HL-60 (cell line): ENCODE measurements at regions not wholly inside any gene's neighbourhood (a gene's known extent, or its start where the extent isn't known, plus 50 kb on each side); places are given as distances from the start of the nearest gene placed in this dataset.

Experiments used
- CTCF ChIP-seq: IDR thresholded peaks from one replicate; pipeline ENCODE4 v1.5.1; 2011; ENCODE audit warnings: low read length, control low read depth, inconsistent platforms; ENCODE audit not compliant: insufficient read depth
- REST ChIP-seq: IDR thresholded peaks from 2 replicates; pipeline ENCODE4 v1.6.1; 2012; ENCODE audit warnings: low read depth; ENCODE audit not compliant: insufficient replicate concordance
- SPI1 ChIP-seq: IDR thresholded peaks from 2 replicates; pipeline ENCODE4 v1.6.1; 2012; ENCODE audit warnings: low read depth, mild to moderate bottlenecking, borderline replicate concordance

- TF ChIP-seq CTCF: no peak
- no peak for TF ChIP-seq REST
- no peak for TF ChIP-seq SPI1
Measured at GRCh38 chr13:37491661-37492060, 106.9 kb downstream of the POSTN start.
